Hepatocyte (in vitro differentiated cells): ENCODE measurements at regions not wholly inside any gene's neighbourhood (a gene's known extent, or its start where the extent isn't known, plus 50 kb on each side); places are given as distances from the start of the nearest gene placed in this dataset.

Experiments used
- DNase-seq: peaks from one replicate; pipeline ENCODE4 v3.0.0-alpha.2; 2016; ENCODE audit warnings: low spot score
- H2AFZ ChIP-seq: fragments of 200-600 bp; sonication (generic); 2 replicates; pipeline ENCODE4 v1.6.0; 2016; ENCODE audit warnings: antibody characterized with exemption, mild to moderate bottlenecking
- H3K27ac ChIP-seq: fragments of 200-600 bp; sonication (generic); 2 replicates; pipeline ENCODE4 v1.5.1; 2016; ENCODE audit warnings: mild to moderate bottlenecking
- H3K27me3 ChIP-seq: fragments of 200-600 bp; sonication (generic); 2 replicates; pipeline ENCODE4 v1.6.1; 2016
- H3K36me3 ChIP-seq: fragments of 200-600 bp; sonication (generic); replicated peaks from 2 replicates; pipeline ENCODE4 v1.5.1; 2016; ENCODE audit warnings: low read depth; ENCODE audit not compliant: insufficient read depth
- H3K4me1 ChIP-seq: fragments of 200-600 bp; sonication (generic); 2 replicates; pipeline ENCODE4 v1.5.1; 2016; ENCODE audit warnings: mild to moderate bottlenecking, moderate library complexity; ENCODE audit not compliant: insufficient read depth
- H3K4me2 ChIP-seq: fragments of 200-600 bp; sonication (generic); 2 replicates; pipeline ENCODE4 v1.6.0; 2016
- H3K4me3 ChIP-seq: fragments of 200-600 bp; sonication (generic); 2 replicates; pipeline ENCODE4 v1.5.1; 2016; ENCODE audit warnings: mild to moderate bottlenecking
- H3K79me2 ChIP-seq: fragments of 200-600 bp; sonication (generic); 2 replicates; pipeline ENCODE4 v1.6.0; 2017; ENCODE audit warnings: mild to moderate bottlenecking
- H3K9me2 ChIP-seq: fragments of 200-600 bp; sonication (generic); replicated peaks from 2 replicates; pipeline ENCODE4 v1.6.0; 2017; ENCODE audit warnings: mild to moderate bottlenecking; ENCODE audit not compliant: insufficient read depth
- H3K9me3 ChIP-seq: fragments of 200-600 bp; sonication (generic); 2 replicates; pipeline ENCODE4 v1.5.1; 2016; ENCODE audit warnings: low read depth, mild to moderate bottlenecking
- H4K20me1 ChIP-seq: fragments of 200-600 bp; sonication (generic); 2 replicates; pipeline ENCODE4 v1.6.0; 2016; ENCODE audit warnings: mild to moderate bottlenecking; ENCODE audit not compliant: insufficient read depth, poor library complexity, severe bottlenecking
- EZH2 ChIP-seq: fragments of 200-600 bp; sonication (generic); IDR thresholded peaks from 2 replicates; pipeline ENCODE4 v1.6.1; 2016; ENCODE audit warnings: antibody characterized with exemption, mild to moderate bottlenecking, borderline replicate concordance
- EZH2phosphoT487 ChIP-seq: fragments of 200-600 bp; sonication (generic); IDR thresholded peaks from one replicate; pipeline ENCODE4 v1.6.1; 2018; ENCODE audit warnings: antibody characterized with exemption, mild to moderate bottlenecking, low read depth, moderate library complexity; ENCODE audit not compliant: unreplicated experiment, severe bottlenecking
- WGBS: methylation state at CpG from one replicate; pipeline ENCODE4 v1.1.6; 2016; ENCODE audit warnings: low lambda C conversion rate; ENCODE audit errors: missing lambda C conversion rate; 5-methylcytosine and 5-hydroxymethylcytosine counted together
- TF ChIP-seq, protein P1 (sequence below): fragments of 200-600 bp; sonication (generic); IDR thresholded peaks from 2 replicates; pipeline ENCODE4 v1.5.1; 2016; ENCODE audit warnings: antibody characterized with exemption, mild to moderate bottlenecking; ENCODE audit not compliant: poor library complexity

DNA sequence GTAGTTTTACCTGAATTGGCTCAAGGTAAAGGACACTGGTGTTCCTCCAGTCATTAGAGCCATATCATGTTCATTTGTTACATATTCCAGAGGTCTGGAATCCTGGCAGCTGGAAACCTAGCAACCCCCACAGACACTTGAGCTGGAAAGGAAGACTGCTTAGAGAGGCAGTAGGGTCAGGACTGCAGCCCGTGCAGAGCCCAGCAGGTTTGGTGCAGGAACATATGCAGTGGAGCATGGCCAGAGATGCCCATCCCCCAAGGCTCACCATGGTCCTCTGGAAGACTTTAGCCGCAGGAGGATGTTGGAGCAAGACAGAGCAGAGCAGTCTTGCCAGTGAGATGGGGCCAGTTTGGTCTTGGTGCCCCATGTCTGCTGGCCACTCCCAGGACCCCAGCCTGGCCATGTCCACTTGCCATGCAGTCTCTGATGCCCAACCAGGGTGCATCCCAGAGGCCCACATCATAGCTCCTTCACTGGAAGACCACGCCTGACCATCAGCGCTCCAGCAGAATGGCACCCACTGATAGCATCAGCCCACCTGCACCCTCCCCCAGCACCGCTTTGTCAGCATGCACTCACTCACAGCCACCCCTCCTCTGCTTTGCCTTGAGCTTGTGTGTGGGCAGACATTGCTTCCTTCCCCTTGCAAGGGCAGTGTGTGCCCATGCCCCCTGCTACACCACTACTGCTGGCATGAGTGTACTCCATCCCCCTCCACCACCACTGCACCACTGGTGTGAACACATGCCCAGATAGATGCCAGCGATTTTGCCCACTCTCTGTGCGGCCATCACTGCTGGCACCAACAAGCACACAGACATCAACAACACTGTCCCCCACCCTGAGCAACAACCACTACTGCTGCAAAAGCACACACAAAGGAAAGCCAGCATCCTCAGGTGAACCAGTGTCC, 190.3 kb upstream of the SPOCK3 start:
- no peak overlapping the region for H3K4me3 ChIP-seq
- DNase-seq: no peak
- no peaks in the 10 kb centered on the region for H3K36me3 ChIP-seq
- H3K9me2 ChIP-seq: no peaks in the 10 kb centered on the region
- no peak overlapping the region for H3K27ac ChIP-seq
- no peaks in the 10 kb centered on the region for H4K20me1 ChIP-seq
- H3K4me1 ChIP-seq: no peaks in the 10 kb centered on the region
- H3K9me3 ChIP-seq: no peaks in the 10 kb centered on the region
- H3K79me2 ChIP-seq: no peaks in the 10 kb centered on the region
- TF ChIP-seq EZH2phosphoT487 (no peak), EZH2 (no peak)
- TF ChIP-seq, protein P1, sequence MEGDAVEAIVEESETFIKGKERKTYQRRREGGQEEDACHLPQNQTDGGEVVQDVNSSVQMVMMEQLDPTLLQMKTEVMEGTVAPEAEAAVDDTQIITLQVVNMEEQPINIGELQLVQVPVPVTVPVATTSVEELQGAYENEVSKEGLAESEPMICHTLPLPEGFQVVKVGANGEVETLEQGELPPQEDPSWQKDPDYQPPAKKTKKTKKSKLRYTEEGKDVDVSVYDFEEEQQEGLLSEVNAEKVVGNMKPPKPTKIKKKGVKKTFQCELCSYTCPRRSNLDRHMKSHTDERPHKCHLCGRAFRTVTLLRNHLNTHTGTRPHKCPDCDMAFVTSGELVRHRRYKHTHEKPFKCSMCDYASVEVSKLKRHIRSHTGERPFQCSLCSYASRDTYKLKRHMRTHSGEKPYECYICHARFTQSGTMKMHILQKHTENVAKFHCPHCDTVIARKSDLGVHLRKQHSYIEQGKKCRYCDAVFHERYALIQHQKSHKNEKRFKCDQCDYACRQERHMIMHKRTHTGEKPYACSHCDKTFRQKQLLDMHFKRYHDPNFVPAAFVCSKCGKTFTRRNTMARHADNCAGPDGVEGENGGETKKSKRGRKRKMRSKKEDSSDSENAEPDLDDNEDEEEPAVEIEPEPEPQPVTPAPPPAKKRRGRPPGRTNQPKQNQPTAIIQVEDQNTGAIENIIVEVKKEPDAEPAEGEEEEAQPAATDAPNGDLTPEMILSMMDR: no peak
- 86% methylated on average over 7 of the region's 7 CpGs for WGBS
- H3K4me2 ChIP-seq: no peak overlapping the region
- no peak overlapping the region for H2AFZ ChIP-seq
- no peaks in the 10 kb centered on the region for H3K27me3 ChIP-seq

DNA sequence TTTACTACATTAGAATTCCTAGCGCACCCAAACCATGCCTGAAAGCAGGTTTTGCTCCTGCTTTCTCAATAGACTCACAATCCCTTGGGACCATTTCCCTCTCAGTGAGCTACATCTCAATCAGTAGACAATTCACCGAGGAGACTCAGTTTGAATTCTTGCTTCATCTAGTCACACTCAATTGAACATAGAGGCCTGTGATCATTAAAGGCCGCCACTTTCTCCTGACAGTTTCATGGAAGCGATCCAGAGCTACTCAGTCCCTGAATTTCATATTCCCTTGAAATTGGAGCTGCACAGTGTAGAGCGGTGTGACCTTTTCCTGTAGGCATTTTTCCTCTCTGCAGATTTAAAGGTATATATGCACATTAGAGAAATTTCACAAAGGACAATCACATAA, 193.9 kb upstream of the SPOCK3 start:
- Histone ChIP-seq H3K36me3 (no peaks in the 10 kb centered on the region), H3K4me3 (no peak overlapping the region), H3K9me3 (no peaks in the 10 kb centered on the region), H3K27me3 (no peaks in the 10 kb centered on the region), H4K20me1 (no peaks in the 10 kb centered on the region), H3K9me2 (no peaks in the 10 kb centered on the region), H3K4me2 (no peak overlapping the region), H3K4me1 (no peaks in the 10 kb centered on the region), H2AFZ (no peak overlapping the region), H3K79me2 (no peaks in the 10 kb centered on the region), H3K27ac (no peak overlapping the region)
- DNase-seq: no peak
- WGBS: 53% methylated on average over 5 of the region's 5 CpGs
- TF ChIP-seq EZH2phosphoT487 (no peak), EZH2 (no peak)
- TF ChIP-seq, protein P1: no peak

DNA sequence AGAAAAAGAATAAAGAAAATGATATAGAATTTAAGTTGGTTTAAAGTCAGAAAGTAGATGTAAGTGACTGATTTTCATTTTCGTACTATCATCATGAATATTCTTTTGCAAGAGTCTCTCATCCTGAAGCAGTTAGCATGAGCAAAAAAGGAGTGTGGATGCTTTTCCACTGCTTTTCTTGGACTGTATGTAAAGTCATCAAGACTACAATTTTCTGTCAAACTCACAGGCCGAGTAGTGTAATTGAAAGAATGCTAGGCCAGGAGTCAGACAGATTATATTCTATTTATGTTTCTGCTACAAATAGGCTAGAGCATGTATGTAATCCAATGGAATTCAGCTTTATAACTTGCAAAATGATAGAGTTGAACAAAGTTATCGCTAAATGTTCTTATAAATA, 197.1 kb upstream of the SPOCK3 start:
- no peaks in the 10 kb centered on the region for H3K79me2 ChIP-seq
- no peaks in the 10 kb centered on the region for H3K27me3 ChIP-seq
- H4K20me1 ChIP-seq: no peaks in the 10 kb centered on the region
- no peak for DNase-seq
- H3K4me3 ChIP-seq: no peak overlapping the region
- H3K4me2 ChIP-seq: no peak overlapping the region
- H3K9me2 ChIP-seq: no peaks in the 10 kb centered on the region
- no peaks in the 10 kb centered on the region for H3K36me3 ChIP-seq
- no peaks in the 10 kb centered on the region for H3K9me3 ChIP-seq
- no peak overlapping the region for H3K27ac ChIP-seq
- TF ChIP-seq EZH2phosphoT487 (no peak), EZH2 (no peak)
- TF ChIP-seq, protein P1: no peak
- H2AFZ ChIP-seq: no peak overlapping the region
- 91% methylated on average over 3 of the region's 3 CpGs for WGBS
- H3K4me1 ChIP-seq: no peaks in the 10 kb centered on the region
